Uterus (tissue), 2 donors: ENCODE measurements at regions not wholly inside any gene's neighbourhood (a gene's known extent, or its start where the extent isn't known, plus 50 kb on each side); places are given as distances from the start of the nearest gene placed in this dataset.

Experiments used
- POLR2A ChIP-seq, 2 donors: fragments of 450-650 bp; IDR thresholded peaks; one replicate each; pipeline ENCODE4 v1.6.1; 2016; ENCODE audit warnings: antibody characterized with exemption in 2 of 2, mild to moderate bottlenecking in 1 of 2, moderate library complexity in 1 of 2
- TF ChIP-seq, protein P1 (sequence below), 4 experiments: fragments of 200-600 bp in 2 of 4; fragments of 450-650 bp in 2 of 4; sonication (generic) in 2 of 4; IDR thresholded peaks; one replicate each; pipeline ENCODE4 v1.5.1; 2016 to 2019; ENCODE audit warnings: antibody characterized with exemption in 4 of 4, mild to moderate bottlenecking in 2 of 4, moderate library complexity in 1 of 4

DNA sequence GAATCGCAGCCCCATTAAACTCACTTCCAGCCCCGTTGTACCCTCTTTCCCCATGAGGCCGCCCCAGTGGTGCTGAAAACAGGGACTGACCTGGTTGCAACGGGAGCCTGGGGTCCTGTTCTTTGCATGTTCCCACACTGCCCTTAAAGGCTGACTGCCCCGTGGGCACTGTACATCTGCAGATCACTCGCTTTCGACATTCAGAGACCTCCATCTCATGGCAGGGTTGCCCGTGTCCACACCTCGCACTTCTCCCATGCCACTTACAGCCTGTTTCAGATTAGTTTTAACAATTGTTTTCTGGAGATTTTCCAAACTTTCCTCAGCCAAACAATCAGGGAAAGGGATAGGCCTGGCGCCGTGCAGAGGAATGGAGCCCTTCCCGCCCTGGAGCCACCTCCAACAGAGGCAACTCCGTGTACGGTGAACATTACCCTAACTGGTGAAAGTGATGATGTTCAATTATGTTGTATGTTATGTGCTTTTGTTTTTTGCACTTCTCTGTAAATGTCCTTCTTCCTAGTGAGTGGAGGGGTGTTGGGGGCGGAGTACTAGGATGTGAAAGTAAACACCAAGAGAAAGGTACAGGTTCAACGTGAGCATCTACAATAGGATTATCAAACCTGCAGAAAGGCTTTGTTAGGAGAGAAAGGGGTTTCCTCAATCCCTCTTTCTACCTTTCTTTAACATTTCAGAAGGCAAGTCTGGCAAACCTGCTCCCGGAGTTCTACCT, 262.8 kb downstream of the FOXO1 start:
- no peak for TF ChIP-seq POLR2A (IDR thresholded peaks at IDR 0.05)
- TF ChIP-seq, protein P1, sequence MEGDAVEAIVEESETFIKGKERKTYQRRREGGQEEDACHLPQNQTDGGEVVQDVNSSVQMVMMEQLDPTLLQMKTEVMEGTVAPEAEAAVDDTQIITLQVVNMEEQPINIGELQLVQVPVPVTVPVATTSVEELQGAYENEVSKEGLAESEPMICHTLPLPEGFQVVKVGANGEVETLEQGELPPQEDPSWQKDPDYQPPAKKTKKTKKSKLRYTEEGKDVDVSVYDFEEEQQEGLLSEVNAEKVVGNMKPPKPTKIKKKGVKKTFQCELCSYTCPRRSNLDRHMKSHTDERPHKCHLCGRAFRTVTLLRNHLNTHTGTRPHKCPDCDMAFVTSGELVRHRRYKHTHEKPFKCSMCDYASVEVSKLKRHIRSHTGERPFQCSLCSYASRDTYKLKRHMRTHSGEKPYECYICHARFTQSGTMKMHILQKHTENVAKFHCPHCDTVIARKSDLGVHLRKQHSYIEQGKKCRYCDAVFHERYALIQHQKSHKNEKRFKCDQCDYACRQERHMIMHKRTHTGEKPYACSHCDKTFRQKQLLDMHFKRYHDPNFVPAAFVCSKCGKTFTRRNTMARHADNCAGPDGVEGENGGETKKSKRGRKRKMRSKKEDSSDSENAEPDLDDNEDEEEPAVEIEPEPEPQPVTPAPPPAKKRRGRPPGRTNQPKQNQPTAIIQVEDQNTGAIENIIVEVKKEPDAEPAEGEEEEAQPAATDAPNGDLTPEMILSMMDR (IDR thresholded peaks at IDR 0.05) = no peak
